D341Med (cell line): ENCODE measurements at regions not wholly inside any gene's neighbourhood (a gene's known extent, or its start where the extent isn't known, plus 50 kb on each side); places are given as distances from the start of the nearest gene placed in this dataset.
"Not testable (repeated sequence)": the region's sequence is repeated elsewhere in the genome, so short reads cannot be mapped to it uniquely, and the experiment has no call there.

ENCODE experiments used
- DNase-seq: peaks from one replicate; pipeline ENCODE4 v3.0.0; 2012; ENCODE audit warnings: low spot score

DNA sequence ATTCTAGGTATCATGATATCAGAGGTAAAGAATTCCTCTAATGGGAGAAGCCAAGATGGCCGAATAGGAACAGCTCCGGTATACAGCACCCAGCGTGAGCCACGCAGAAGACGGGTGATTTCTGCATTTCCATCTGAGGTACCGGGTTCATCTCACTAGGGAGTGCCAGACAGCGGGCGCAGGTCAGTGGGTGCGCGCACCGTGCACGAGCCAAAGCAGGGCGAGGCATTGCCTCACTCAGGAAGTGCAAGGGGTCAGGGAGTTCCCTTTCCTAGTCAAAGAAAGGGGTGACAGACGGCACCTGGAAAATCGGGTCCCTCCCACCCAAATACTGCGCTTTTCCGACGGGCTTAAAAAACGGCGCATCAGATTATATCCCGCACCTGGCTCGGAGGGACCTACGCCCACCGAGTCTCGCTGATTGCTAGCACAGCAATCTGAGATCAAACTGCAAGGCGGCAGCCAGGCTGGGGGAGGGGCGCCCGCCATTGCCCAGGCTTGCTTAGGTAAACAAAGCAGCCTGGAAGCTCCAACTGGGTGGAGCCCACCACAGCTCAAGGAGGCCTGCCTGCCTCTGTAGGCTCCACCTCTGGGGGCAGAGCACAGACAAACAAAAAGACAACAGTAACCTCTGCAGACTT lies 70.4 kb upstream of the ALCAM start:
- DNase-seq: not testable (repeated sequence)

DNA sequence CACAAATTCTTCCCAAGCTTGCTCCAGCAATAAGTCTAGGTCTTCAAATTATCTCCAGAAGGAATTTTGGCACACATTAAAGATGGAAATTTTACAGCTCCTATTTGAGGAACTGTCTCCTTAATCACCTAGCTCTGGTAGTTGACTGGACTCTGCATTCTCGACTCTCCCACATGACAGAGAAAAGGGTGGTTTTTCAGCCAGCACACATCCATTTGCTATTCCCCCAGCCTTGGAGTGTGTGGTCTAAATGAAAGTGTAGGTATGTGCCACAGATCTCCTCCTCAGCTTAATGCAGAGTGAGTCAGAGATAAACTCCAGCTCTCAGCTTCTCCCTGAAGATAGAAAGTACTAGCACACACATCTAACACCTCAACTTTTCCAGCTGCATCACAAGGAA lies 62.2 kb upstream of the ALCAM start:
- no peak for DNase-seq

DNA sequence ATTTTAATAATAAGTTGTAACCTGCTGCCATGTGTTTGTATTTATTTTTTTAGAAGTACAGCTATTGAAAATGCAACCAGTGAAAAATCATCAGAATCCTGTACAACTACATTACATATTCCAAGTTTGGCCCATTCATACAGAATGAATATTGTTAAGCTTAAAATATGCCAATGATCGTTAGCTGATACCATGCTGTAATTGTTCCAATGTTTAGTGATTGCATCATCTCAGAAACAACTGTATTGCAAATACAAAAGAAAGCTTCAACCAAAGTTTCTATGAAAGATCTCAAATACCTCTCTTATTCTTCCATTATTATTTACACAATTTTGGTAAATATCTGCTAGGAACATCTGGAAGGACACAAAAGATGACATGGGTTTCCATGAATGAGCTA lies 51.6 kb upstream of the ALCAM start:
- DNase-seq: no peak

DNA sequence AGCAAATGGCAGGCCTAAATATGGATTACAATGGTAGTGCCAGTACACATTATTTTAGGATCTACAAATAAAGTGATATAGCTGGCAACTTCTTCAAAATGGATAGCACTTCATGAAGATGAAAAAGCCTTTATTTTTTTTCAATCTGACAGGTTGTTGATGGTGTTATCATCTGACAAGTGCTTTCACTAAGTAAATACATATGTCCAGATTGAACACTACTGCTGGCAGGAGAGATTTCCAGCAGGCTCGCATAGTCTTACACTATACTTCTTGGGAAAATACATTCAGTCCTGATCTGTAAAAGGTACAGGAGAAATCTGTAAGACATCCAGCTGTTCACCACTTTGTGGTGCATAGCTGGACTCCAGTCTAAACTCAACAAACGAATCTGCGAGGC lies 50.9 kb upstream of the ALCAM start:
- no peak for DNase-seq

DNA sequence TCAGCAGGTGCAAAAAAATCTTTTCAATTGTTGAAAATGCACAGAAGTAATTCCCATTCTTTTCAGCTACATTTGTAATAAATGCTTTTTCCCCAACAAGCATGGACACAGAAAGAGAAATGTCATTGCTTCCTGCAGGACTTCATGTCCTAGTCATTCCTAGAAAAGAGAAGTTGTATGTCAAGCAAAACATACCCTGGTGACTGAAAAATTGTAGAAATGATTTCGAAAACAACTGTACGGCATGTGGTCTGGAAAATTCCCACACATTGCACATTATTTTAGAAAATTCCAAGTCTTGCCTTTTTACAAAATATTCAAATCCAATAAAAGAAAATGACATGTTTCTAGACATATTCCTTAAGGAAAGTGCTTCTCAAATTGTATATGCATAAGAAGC lies 50.4 kb upstream of the ALCAM start:
- DNase-seq: no peak
